Keratinocyte (primary cell): ENCODE measurements at regions not wholly inside any gene's neighbourhood (a gene's known extent, or its start where the extent isn't known, plus 50 kb on each side); places are given as distances from the start of the nearest gene placed in this dataset.
"Not testable (repeated sequence)": the region's sequence is repeated elsewhere in the genome, so short reads cannot be mapped to it uniquely, and the experiment has no call there.

ENCODE experiments used
- DNase-seq: peaks from one replicate; pipeline ENCODE4 v3.0.0-alpha.2; 2011; ENCODE audit warnings: low read depth, missing footprints, low spot score
- FAIRE-seq: peaks from 2 replicates; lab custom pipeline; 2011; peaks lifted over from hg19 to GRCh38; lab: Jason Lieb, UNC
- H2AFZ ChIP-seq: 2 replicates; pipeline ENCODE4 v1.6.0; 2012; ENCODE audit warnings: low read length, control low read depth, inconsistent platforms; ENCODE audit not compliant: control insufficient read depth
- H3K27ac ChIP-seq: 2 replicates; pipeline ENCODE4 v1.5.1; 2011; ENCODE audit warnings: low read length; ENCODE audit not compliant: control insufficient read depth, insufficient read depth
- H3K27me3 ChIP-seq: 3 replicates; pipeline ENCODE4 v1.6.0; 2011; ENCODE audit warnings: low read length; ENCODE audit not compliant: control insufficient read depth, insufficient read depth; ENCODE audit errors: extremely low read depth
- H3K36me3 ChIP-seq, 2 experiments: 2 replicates in 1 of 2; 3 replicates in 1 of 2; pipeline ENCODE4 v1.5.1; 2011; ENCODE audit warnings: low read length in 2 of 2, mild to moderate bottlenecking in 1 of 2; ENCODE audit not compliant: control insufficient read depth in 2 of 2, insufficient read depth in 2 of 2; ENCODE audit errors: extremely low read depth in 1 of 2
- H3K4me1 ChIP-seq: 3 replicates; pipeline ENCODE4 v1.5.1; 2011; ENCODE audit warnings: low read length; ENCODE audit not compliant: control insufficient read depth, insufficient read depth; ENCODE audit errors: extremely low read depth
- H3K4me2 ChIP-seq: 3 replicates; pipeline ENCODE4 v1.6.0; 2011; ENCODE audit warnings: low read depth, low read length; ENCODE audit not compliant: control insufficient read depth, insufficient read depth; ENCODE audit errors: extremely low read depth
- H3K4me3 ChIP-seq, 3 experiments: fragments of 200-600 bp in 1 of 3; sonication (generic) in 1 of 3; 2 replicates in 2 of 3; 3 replicates in 1 of 3; pipeline ENCODE4 v1.5.1; 2011 to 2016; ENCODE audit warnings: low read length in 3 of 3, mild to moderate bottlenecking in 3 of 3, control low read depth in 2 of 3, inconsistent platforms in 1 of 3, low read depth in 1 of 3, mixed read lengths in 1 of 3, mixed run types in 1 of 3, moderate library complexity in 1 of 3; ENCODE audit not compliant: control insufficient read depth in 2 of 3, insufficient read depth in 2 of 3; ENCODE audit errors: extremely low read depth in 1 of 3
- H3K79me2 ChIP-seq: 2 replicates; pipeline ENCODE4 v1.6.0; 2012; ENCODE audit warnings: low read length; ENCODE audit not compliant: control insufficient read depth, insufficient read depth
- H3K9ac ChIP-seq: 3 replicates; pipeline ENCODE4 v1.6.0; 2011; ENCODE audit warnings: low read length; ENCODE audit not compliant: control insufficient read depth, insufficient read depth; ENCODE audit errors: extremely low read depth
- H3K9me1 ChIP-seq: 3 replicates; pipeline ENCODE4 v1.6.0; 2011; ENCODE audit warnings: low read length; ENCODE audit not compliant: control insufficient read depth, insufficient read depth; ENCODE audit errors: extremely low read depth
- H3K9me3 ChIP-seq: 2 replicates; pipeline ENCODE4 v1.5.1; 2012; ENCODE audit warnings: low read depth, low read length; ENCODE audit not compliant: control insufficient read depth
- H4K20me1 ChIP-seq: 3 replicates; pipeline ENCODE4 v1.6.0; 2011; ENCODE audit warnings: low read length; ENCODE audit not compliant: control insufficient read depth, insufficient read depth; ENCODE audit errors: extremely low read depth
- CTCF ChIP-seq, 3 experiments: IDR thresholded peaks in 1 of 3; conservative IDR thresholded peaks in 1 of 3; optimal IDR thresholded peaks in 1 of 3; 2 replicates in 2 of 3; 3 replicates in 1 of 3; pipeline versions ENCODE3 to v1.5.1; 2011; ENCODE audit warnings: low read length in 3 of 3, mild to moderate bottlenecking in 3 of 3, moderate library complexity in 2 of 3, control low read depth in 1 of 3, inconsistent platforms in 1 of 3; ENCODE audit not compliant: insufficient read depth in 2 of 3; ENCODE audit errors: extremely low read depth in 1 of 3
- EZH2 ChIP-seq: IDR thresholded peaks from one replicate; pipeline ENCODE4 v1.6.1; 2012; ENCODE audit warnings: inconsistent platforms, mild to moderate bottlenecking, low read length, moderate library complexity
- dilution Hi-C: fragments of 300-500 bp; cut with MboI; formaldehyde crosslinking; loops from one replicate; pipeline ENCODE4 v1.7.0; 2020; ENCODE audit warnings: low sequenced_read_pairs; ENCODE audit not compliant: extremely low pct_ligation_motif_present

GRCh38 chr4:140219567-140219966 lies 65.6 kb upstream of the MAML3 start:
- no peaks in the 10 kb centered on the region for H4K20me1 ChIP-seq
- H3K9me1 ChIP-seq: no peaks in the 10 kb centered on the region
- H3K9ac ChIP-seq: no peak overlapping the region
- DNase-seq (no peak), FAIRE-seq (no peak)
- H3K9me3 ChIP-seq: no peaks in the 10 kb centered on the region
- TF ChIP-seq CTCF (optimal IDR thresholded peaks at IDR 0.05 in 1 of 3, IDR thresholded peaks at IDR 0.05 in 1 of 3, conservative IDR thresholded peaks at IDR 0.05 in 1 of 3; ENCODE audit: extremely low read depth in 1 of 3, insufficient read depth in 2 of 3, low read length in 3 of 3) (no peak), EZH2 (no peak)
- no peaks in the 10 kb centered on the region for H3K27me3 ChIP-seq
- no peak overlapping the region for H3K4me2 ChIP-seq
- no peaks in the 10 kb centered on the region for H3K36me3 ChIP-seq
- no peak overlapping the region for H2AFZ ChIP-seq
- dilution Hi-C loops: no loop called here
- H3K4me1 ChIP-seq: peaks cover 3% of the 10 kb centered on the region
- H3K27ac ChIP-seq: no peak overlapping the region
- H3K4me3 ChIP-seq: no peak overlapping the region
- H3K79me2 ChIP-seq: no peaks in the 10 kb centered on the region

- H2AFZ ChIP-seq, H3K4me1 ChIP-seq, FAIRE-seq, H4K20me1 ChIP-seq, H3K27ac ChIP-seq, H3K9ac ChIP-seq, H3K9me1 ChIP-seq, DNase-seq, H3K27me3 ChIP-seq, H3K79me2 ChIP-seq, H3K4me2 ChIP-seq, H3K9me3 ChIP-seq, dilution Hi-C loops, H3K36me3 ChIP-seq, H3K4me3 ChIP-seq: not testable (repeated sequence)
Observed at GRCh38 chr4:140219070-140219469, 65.1 kb upstream of the MAML3 start.

DNA sequence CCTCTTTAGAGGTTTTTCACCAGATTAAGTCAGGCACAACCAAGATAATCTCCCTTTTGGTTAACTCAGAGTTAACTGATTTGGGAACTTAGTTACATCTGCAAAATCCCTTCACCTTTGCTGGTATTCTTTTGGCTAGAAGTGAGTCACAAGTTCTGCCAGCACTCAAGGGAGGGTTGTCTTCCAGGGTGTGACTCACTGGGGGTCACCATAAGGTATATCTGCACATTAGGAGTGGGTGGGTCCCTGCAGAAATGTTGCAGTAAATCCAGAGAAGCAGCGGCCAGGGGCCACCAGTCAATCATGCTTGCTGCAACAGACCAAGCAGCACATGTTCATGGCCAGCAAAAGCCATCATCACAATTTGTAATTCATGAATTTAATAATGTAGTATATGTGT lies 59.8 kb upstream of the MAML3 start:
- Histone ChIP-seq H3K9ac (no peak overlapping the region), H3K9me3 (no peaks in the 10 kb centered on the region), H3K4me2 (no peak overlapping the region), H3K4me3 (no peak overlapping the region), H3K27me3 (no peaks in the 10 kb centered on the region), H3K36me3 (no peaks in the 10 kb centered on the region), H3K4me1 (no peaks in the 10 kb centered on the region), H3K27ac (no peak overlapping the region), H4K20me1 (no peaks in the 10 kb centered on the region), H3K9me1 (no peaks in the 10 kb centered on the region), H3K79me2 (no peaks in the 10 kb centered on the region), H2AFZ (no peak overlapping the region)
- dilution Hi-C loops: no loop called here
- TF ChIP-seq CTCF (optimal IDR thresholded peaks at IDR 0.05 in 1 of 3, IDR thresholded peaks at IDR 0.05 in 1 of 3, conservative IDR thresholded peaks at IDR 0.05 in 1 of 3; ENCODE audit: extremely low read depth in 1 of 3, insufficient read depth in 2 of 3, low read length in 3 of 3) (no peak), EZH2 (no peak)
- FAIRE-seq (no peak), DNase-seq (no peak)
